C4-2B (cell line): ENCODE measurements at regions not wholly inside any gene's neighbourhood (a gene's known extent, or its start where the extent isn't known, plus 50 kb on each side); places are given as distances from the start of the nearest gene placed in this dataset.

Source experiments
- ZFX ChIP-seq: fragments of 450-650 bp; IDR thresholded peaks from 2 replicates; pipeline ENCODE4 v1.6.1; 2017
- TF ChIP-seq, protein P1 (sequence below): fragments of 450-650 bp; conservative IDR thresholded peaks from 2 replicates; pipeline ENCODE4 v1.5.1; 2017; ENCODE audit warnings: mild to moderate bottlenecking

DNA sequence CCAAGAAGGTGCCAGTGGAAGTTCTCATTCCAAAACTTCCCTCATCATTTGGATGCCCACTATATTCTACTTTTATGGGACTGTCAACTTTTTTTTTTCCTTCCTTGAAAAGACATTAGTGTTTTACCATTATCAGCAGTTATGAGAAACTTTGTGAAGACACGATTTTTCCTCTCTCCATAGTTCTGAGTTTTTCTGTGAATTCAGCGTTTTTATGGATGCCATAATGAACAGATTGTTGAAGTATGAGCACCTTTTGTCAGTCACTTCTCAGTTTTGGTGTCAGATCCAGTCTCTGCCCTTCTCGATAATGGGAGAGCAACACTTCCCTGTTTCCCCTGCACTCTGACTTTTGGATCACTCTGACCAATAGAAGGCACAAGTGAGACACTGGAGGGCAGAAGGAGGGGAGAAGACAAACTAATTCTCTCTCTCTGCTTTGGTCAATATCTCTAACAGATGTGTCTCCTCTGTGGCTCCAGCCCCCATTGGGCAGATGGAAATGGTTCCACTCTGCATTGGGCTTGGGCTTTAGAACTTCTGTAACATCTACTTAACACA, 53.5 kb upstream of the FN1 start:
- TF ChIP-seq, protein P1, sequence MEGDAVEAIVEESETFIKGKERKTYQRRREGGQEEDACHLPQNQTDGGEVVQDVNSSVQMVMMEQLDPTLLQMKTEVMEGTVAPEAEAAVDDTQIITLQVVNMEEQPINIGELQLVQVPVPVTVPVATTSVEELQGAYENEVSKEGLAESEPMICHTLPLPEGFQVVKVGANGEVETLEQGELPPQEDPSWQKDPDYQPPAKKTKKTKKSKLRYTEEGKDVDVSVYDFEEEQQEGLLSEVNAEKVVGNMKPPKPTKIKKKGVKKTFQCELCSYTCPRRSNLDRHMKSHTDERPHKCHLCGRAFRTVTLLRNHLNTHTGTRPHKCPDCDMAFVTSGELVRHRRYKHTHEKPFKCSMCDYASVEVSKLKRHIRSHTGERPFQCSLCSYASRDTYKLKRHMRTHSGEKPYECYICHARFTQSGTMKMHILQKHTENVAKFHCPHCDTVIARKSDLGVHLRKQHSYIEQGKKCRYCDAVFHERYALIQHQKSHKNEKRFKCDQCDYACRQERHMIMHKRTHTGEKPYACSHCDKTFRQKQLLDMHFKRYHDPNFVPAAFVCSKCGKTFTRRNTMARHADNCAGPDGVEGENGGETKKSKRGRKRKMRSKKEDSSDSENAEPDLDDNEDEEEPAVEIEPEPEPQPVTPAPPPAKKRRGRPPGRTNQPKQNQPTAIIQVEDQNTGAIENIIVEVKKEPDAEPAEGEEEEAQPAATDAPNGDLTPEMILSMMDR, result no peak; the same call in 1 of the 2 replicates
- no peak for TF ChIP-seq ZFX
